ENCODE measurements at regions not wholly inside any gene's neighbourhood (a gene's known extent, or its start where the extent isn't known, plus 50 kb on each side); places are given as distances from the start of the nearest gene placed in this dataset.

GRCh38 chr6:91580635-91581034 lies 993.8 kb upstream of the MAP3K7 start:
- DNase-seq, result no peak

- no peak for DNase-seq
Measured at GRCh38 chr6:91575032-91575431, 988.2 kb upstream of the MAP3K7 start.

GRCh38 chr6:91573826-91574416 lies 987.0 kb upstream of the MAP3K7 start:
- DNase-seq, result no peak

GRCh38 chr6:91572878-91573277 lies 986.0 kb upstream of the MAP3K7 start:
- DNase-seq, result no peak

GRCh38 chr6:91569071-91569470 lies 982.2 kb upstream of the MAP3K7 start:
- DNase-seq, result no peak

GRCh38 chr6:91566467-91566866 lies 979.6 kb upstream of the MAP3K7 start:
- DNase-seq, result no peak

- no peak for DNase-seq
Measured at GRCh38 chr6:91565207-91565606, 978.3 kb upstream of the MAP3K7 start.

GRCh38 chr6:91562955-91563354 lies 976.1 kb upstream of the MAP3K7 start:
- DNase-seq, result no peak

- DNase-seq, result no peak
Measured at GRCh38 chr6:91560409-91560808, 973.5 kb upstream of the MAP3K7 start.

- DNase-seq, result no peak
Measured at GRCh38 chr6:91540902-91541301, 954.0 kb upstream of the MAP3K7 start.

GRCh38 chr6:91539456-91539855 lies 952.6 kb upstream of the MAP3K7 start:
- DNase-seq, result no peak

- no peak for DNase-seq
Measured at GRCh38 chr6:91538622-91539021, 951.8 kb upstream of the MAP3K7 start.

- no peak for DNase-seq
Measured at GRCh38 chr6:91534614-91535013, 947.7 kb upstream of the MAP3K7 start.

GRCh38 chr6:91523511-91523910 lies 936.6 kb upstream of the MAP3K7 start:
- no peak for DNase-seq

- no peak for DNase-seq
Measured at GRCh38 chr6:91521999-91522398, 935.1 kb upstream of the MAP3K7 start.

- DNase-seq, result no peak
Measured at GRCh38 chr6:91509711-91510110, 922.8 kb upstream of the MAP3K7 start.

- no peak for DNase-seq
Measured at GRCh38 chr6:91509039-91509438, 922.2 kb upstream of the MAP3K7 start.

GRCh38 chr6:91506509-91506908 lies 919.6 kb upstream of the MAP3K7 start:
- DNase-seq, result no peak

GRCh38 chr6:91505199-91505598 lies 918.3 kb upstream of the MAP3K7 start:
- DNase-seq, result no peak

- no peak for DNase-seq
Measured at GRCh38 chr6:91501930-91502329, 915.1 kb upstream of the MAP3K7 start.

- no peak for DNase-seq
Measured at GRCh38 chr6:91500689-91501303, 913.9 kb upstream of the MAP3K7 start.

GRCh38 chr6:91498576-91498975 lies 911.7 kb upstream of the MAP3K7 start:
- DNase-seq, result no peak

GRCh38 chr6:91497770-91498169 lies 910.9 kb upstream of the MAP3K7 start:
- no peak for DNase-seq

GRCh38 chr6:91490671-91491301 lies 903.9 kb upstream of the MAP3K7 start:
- DNase-seq, result no peak
